ENCODE measurements at regions not wholly inside any gene's neighbourhood (a gene's known extent, or its start where the extent isn't known, plus 50 kb on each side); places are given as distances from the start of the nearest gene placed in this dataset.

GRCh38 chr16:74094962-74095361 lies 201.7 kb upstream of the PSMD7 start:
- Histone ChIP-seq H3K4me3 (ENCODE audit: control insufficient read depth in 2 of 3, extremely low read depth in 1 of 3, insufficient read depth in 2 of 3, low read depth in 1 of 3, low read length in 3 of 3) (no peak overlapping the region), H3K27me3 (ENCODE audit: control insufficient read depth, extremely low read depth, insufficient read depth, low read length) (no peaks in the 10 kb centered on the region), H2AFZ (ENCODE audit: control insufficient read depth, low read length) (no peak overlapping the region), H3K36me3 (ENCODE audit: control insufficient read depth in 2 of 2, extremely low read depth in 1 of 2, insufficient read depth in 2 of 2, low read length in 2 of 2) (no peaks in the 10 kb centered on the region), H3K9me3 (ENCODE audit: control insufficient read depth, low read depth, low read length) (no peaks in the 10 kb centered on the region), H4K20me1 (ENCODE audit: control insufficient read depth, extremely low read depth, insufficient read depth, low read length) (no peaks in the 10 kb centered on the region), H3K4me2 (ENCODE audit: control insufficient read depth, extremely low read depth, insufficient read depth, low read depth, low read length) (no peak overlapping the region), H3K27ac (ENCODE audit: control insufficient read depth, insufficient read depth, low read length) (no peak overlapping the region), H3K79me2 (ENCODE audit: control insufficient read depth, insufficient read depth, low read length) (no peaks in the 10 kb centered on the region), H3K9ac (ENCODE audit: control insufficient read depth, extremely low read depth, insufficient read depth, low read length) (no peak overlapping the region), H3K4me1 (ENCODE audit: control insufficient read depth, extremely low read depth, insufficient read depth, low read length) (no peaks in the 10 kb centered on the region), H3K9me1 (ENCODE audit: control insufficient read depth, extremely low read depth, insufficient read depth, low read length) (no peaks in the 10 kb centered on the region)
- no peak for FAIRE-seq
- DNase-seq (ENCODE audit: low read depth, low spot score) = no peak
- dilution Hi-C loops (cut with MboI; ENCODE audit: extremely low pct_ligation_motif_present, low sequenced_read_pairs) = no loop called here
- no peak for TF ChIP-seq CTCF (optimal IDR thresholded peaks at IDR 0.05 in 1 of 3, IDR thresholded peaks at IDR 0.05 in 1 of 3, conservative IDR thresholded peaks at IDR 0.05 in 1 of 3; ENCODE audit: extremely low read depth in 1 of 3, insufficient read depth in 2 of 3, low read length in 3 of 3)

GRCh38 chr16:74094514-74094913 lies 202.1 kb upstream of the PSMD7 start:
- TF ChIP-seq EZH2 (IDR thresholded peaks at IDR 0.05; ENCODE audit: low read length) (no peak), CTCF (optimal IDR thresholded peaks at IDR 0.05 in 1 of 3, IDR thresholded peaks at IDR 0.05 in 1 of 3, conservative IDR thresholded peaks at IDR 0.05 in 1 of 3; ENCODE audit: extremely low read depth in 1 of 3, insufficient read depth in 2 of 3, low read length in 3 of 3) (no peak)
- Histone ChIP-seq H2AFZ (ENCODE audit: control insufficient read depth, low read length) (no peak overlapping the region), H3K27ac (ENCODE audit: control insufficient read depth, insufficient read depth, low read length) (no peak overlapping the region), H3K4me2 (ENCODE audit: control insufficient read depth, extremely low read depth, insufficient read depth, low read depth, low read length) (no peak overlapping the region), H3K4me3 (ENCODE audit: control insufficient read depth in 2 of 3, extremely low read depth in 1 of 3, insufficient read depth in 2 of 3, low read depth in 1 of 3, low read length in 3 of 3) (no peak overlapping the region), H3K79me2 (ENCODE audit: control insufficient read depth, insufficient read depth, low read length) (no peaks in the 10 kb centered on the region), H3K9me1 (ENCODE audit: control insufficient read depth, extremely low read depth, insufficient read depth, low read length) (no peaks in the 10 kb centered on the region), H3K27me3 (ENCODE audit: control insufficient read depth, extremely low read depth, insufficient read depth, low read length) (no peaks in the 10 kb centered on the region), H3K4me1 (ENCODE audit: control insufficient read depth, extremely low read depth, insufficient read depth, low read length) (no peaks in the 10 kb centered on the region), H3K9me3 (ENCODE audit: control insufficient read depth, low read depth, low read length) (no peaks in the 10 kb centered on the region), H3K36me3 (ENCODE audit: control insufficient read depth in 2 of 2, extremely low read depth in 1 of 2, insufficient read depth in 2 of 2, low read length in 2 of 2) (no peaks in the 10 kb centered on the region), H3K9ac (ENCODE audit: control insufficient read depth, extremely low read depth, insufficient read depth, low read length) (no peak overlapping the region), H4K20me1 (ENCODE audit: control insufficient read depth, extremely low read depth, insufficient read depth, low read length) (no peaks in the 10 kb centered on the region)
- dilution Hi-C loops (cut with MboI; ENCODE audit: extremely low pct_ligation_motif_present, low sequenced_read_pairs) = no loop called here
- FAIRE-seq = no peak
- no peak for DNase-seq (ENCODE audit: low read depth, low spot score)

Data from keratinocyte (primary cell).